Adrenal gland (tissue), 5 donors: ENCODE measurements at regions not wholly inside any gene's neighbourhood (a gene's known extent, or its start where the extent isn't known, plus 50 kb on each side); places are given as distances from the start of the nearest gene placed in this dataset.

ENCODE experiments used
- CTCF ChIP-seq, 6 experiments: fragments of 450-650 bp in 4 of 6; fragments of 200-600 bp in 2 of 6; sonication (generic) in 1 of 6; IDR thresholded peaks; 1 replicate in 5 of 6; 2 replicates in 1 of 6; pipeline versions ENCODE4 v1.5.1 to v1.8.0; 2016 to 2021; ENCODE audit warnings: antibody characterized with exemption in 6 of 6, mild to moderate bottlenecking in 2 of 6, moderate library complexity in 1 of 6
- POLR2A ChIP-seq, 2 donors: fragments of 450-650 bp; IDR thresholded peaks; one replicate each; pipeline ENCODE4 v1.6.1; 2017; ENCODE audit warnings: antibody characterized with exemption in 2 of 2, mild to moderate bottlenecking in 2 of 2, moderate library complexity in 1 of 2
- donor health status: DM: no; HTN: no; CAD: no.

- TF ChIP-seq CTCF (IDR thresholded peaks at IDR 0.05) (no peak), POLR2A (IDR thresholded peaks at IDR 0.05) (no peak)
Observed at GRCh38 chr21:27164208-27165177, 197.6 kb upstream of the ADAMTS5 start.
